ENCODE measurements at regions not wholly inside any gene's neighbourhood (a gene's known extent, or its start where the extent isn't known, plus 50 kb on each side); places are given as distances from the start of the nearest gene placed in this dataset.

DNA sequence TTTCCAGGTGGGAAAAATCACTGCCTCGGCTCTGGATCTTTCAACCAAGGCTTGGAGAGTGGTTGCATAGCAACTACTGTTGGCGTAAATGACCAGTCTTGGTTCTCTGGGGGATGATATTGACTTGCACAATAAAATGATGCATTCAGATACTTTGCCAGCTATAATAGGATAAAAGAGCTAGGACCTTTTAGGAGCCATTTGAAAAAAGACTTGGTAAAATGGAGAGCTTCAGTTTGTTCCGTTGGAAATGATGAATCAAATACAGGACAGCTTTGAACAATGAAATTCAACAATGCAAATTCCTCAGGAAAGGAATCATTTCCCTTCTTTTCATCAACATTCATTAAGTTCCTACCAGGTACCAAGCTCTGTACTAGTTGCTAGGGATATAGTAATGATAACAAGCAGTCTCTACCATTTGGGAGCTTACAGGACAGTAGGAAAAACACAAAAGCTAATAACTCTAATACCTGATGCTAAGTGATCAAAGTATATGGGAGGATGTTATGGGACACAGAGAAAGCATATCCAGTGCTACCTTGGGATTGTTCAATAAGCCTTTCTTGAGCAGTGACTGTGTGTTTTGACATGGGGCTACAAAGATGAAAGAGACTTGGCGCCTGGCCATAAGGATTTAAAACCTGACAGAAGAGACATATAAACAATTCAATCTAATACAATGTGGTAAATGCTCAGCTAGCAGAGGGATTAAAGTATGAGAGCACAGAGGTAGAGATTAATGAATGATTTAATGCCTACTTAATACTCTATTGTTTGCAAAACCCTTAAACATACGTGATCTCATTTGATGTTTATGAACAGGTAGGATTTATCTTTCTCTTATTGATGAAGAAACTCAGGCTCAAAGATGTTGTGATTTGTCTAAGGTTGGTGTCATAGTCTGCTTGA is 110.7 kb downstream of the QPCT start:
- intact Hi-C loops (cut with DNase I), result no loop called here
- DNase-seq, result no peak
- WGBS, 2 donors, result 39 to 50% methylated on average over 5 of the region's 5 CpGs
- TF ChIP-seq, protein P1, sequence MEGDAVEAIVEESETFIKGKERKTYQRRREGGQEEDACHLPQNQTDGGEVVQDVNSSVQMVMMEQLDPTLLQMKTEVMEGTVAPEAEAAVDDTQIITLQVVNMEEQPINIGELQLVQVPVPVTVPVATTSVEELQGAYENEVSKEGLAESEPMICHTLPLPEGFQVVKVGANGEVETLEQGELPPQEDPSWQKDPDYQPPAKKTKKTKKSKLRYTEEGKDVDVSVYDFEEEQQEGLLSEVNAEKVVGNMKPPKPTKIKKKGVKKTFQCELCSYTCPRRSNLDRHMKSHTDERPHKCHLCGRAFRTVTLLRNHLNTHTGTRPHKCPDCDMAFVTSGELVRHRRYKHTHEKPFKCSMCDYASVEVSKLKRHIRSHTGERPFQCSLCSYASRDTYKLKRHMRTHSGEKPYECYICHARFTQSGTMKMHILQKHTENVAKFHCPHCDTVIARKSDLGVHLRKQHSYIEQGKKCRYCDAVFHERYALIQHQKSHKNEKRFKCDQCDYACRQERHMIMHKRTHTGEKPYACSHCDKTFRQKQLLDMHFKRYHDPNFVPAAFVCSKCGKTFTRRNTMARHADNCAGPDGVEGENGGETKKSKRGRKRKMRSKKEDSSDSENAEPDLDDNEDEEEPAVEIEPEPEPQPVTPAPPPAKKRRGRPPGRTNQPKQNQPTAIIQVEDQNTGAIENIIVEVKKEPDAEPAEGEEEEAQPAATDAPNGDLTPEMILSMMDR (IDR thresholded peaks at IDR 0.05), result no peak
- Histone ChIP-seq H3K36me3 (no peaks in the 10 kb centered on the region), H3K4me1 (peaks cover 0 to 31% (median 19%) of the 10 kb centered on the region in 3 donors), H3K27ac (peak overlapping the region in 2 of 4 donors; percentile 3 to 22), H3K4me3 (no peak overlapping the region), H3K9me3 (no peaks in the 10 kb centered on the region), H3K27me3 (peaks cover 0 to 91% (median 0%) of the 10 kb centered on the region in 4 donors)

DNA sequence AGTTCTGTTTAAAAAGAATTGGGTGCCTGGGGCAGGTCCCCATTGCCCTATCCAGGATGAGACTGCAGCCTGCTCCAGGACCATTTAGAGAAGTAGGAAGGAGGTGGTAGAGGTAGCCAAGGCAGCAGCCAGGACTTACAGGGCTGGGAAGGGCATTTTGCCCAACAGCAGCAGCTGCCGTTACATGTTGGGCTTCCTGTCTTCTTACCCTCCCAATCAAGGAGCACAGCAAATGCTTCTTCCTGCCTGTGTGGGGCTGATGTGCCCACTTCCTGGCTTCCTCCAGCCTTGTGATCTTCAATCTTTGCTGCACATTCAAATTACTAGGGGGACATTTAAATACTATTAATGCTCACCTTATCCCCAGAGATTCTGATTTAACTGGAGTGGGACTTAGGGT is 112.0 kb downstream of the QPCT start:
- peak overlapping the region in 2 of 4 donors; percentile 11 to 22 for H3K27ac ChIP-seq
- H3K4me1 ChIP-seq, result peaks cover 0 to 36% (median 20%) of the 10 kb centered on the region in 3 donors
- peaks cover 0 to 90% (median 0%) of the 10 kb centered on the region in 4 donors for H3K27me3 ChIP-seq
- no peak for DNase-seq
- intact Hi-C loops (cut with DNase I), result no loop called here
- H3K9me3 ChIP-seq, result no peaks in the 10 kb centered on the region
- no peak overlapping the region for H3K4me3 ChIP-seq
- TF ChIP-seq POLR2A (IDR thresholded peaks at IDR 0.05), result no peak
- TF ChIP-seq, protein P1 (IDR thresholded peaks at IDR 0.05), result no peak
- no peaks in the 10 kb centered on the region for H3K36me3 ChIP-seq
- WGBS, 2 donors, result 0% methylated on average over 1 of the region's 1 CpG; no CpG with 5 or more reads in 1 of the 2 donors

DNA sequence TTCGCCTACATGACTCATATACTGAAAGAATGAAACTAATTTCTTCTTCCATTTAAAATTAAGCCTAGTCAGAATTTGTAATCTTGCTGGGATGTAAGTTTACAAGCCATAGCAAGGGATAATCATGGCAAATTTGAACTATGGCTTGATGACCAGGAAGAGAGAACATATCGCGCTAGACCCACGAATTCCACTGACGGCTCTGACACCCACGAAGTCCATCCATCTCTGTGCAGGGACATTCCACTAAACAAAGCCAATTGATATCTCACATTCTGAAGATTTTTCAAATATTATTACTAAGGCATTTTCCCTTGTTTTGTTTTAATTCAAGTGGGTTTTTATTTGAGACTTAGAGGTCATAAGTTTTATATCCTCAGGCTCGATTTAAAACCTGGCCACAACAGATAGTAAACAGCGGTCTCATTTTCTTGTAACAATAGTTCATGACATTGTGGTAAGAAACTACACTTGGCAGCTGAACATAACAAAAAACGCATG is 113.0 kb downstream of the QPCT start:
- no peak for TF ChIP-seq POLR2A (IDR thresholded peaks at IDR 0.05)
- TF ChIP-seq, protein P1 (IDR thresholded peaks at IDR 0.05), result no peak
- no peak for DNase-seq
- Histone ChIP-seq H3K4me1 (peaks cover 0 to 36% (median 20%) of the 10 kb centered on the region in 3 donors), H3K27ac (peak overlapping the region in 1 of 4 donors; percentile 11), H3K4me3 (no peak overlapping the region), H3K27me3 (peaks cover 0 to 90% (median 0%) of the 10 kb centered on the region in 4 donors), H3K36me3 (no peaks in the 10 kb centered on the region), H3K9me3 (no peaks in the 10 kb centered on the region)
- whole genome bisulfite sequencing, 2 donors, result 59% methylated on average over 9 of the region's 9 CpGs
- intact Hi-C loops (cut with DNase I), result no loop called here

DNA sequence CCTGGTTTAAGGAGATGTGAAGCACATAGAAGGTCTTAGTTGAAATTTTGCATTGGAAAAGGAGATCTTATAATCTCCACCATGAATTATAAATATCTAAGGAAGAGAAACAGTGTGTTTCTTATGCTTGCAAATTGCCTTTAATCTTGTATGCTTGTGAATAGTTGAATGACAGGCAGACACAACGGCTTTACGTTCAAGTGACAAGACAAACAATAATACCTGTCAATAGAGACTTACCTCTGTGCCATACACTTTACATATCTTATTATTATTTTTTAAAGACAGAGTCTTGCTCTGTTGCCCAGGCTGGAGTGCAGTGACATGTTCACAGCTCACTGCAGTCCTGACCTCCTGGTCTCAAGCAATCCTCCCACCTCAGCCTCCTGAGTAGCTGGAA is 113.7 kb downstream of the QPCT start:
- WGBS, 2 donors, result 86 to 94% methylated on average over 2 of the region's 2 CpGs
- no peak overlapping the region for H3K27ac ChIP-seq
- H3K27me3 ChIP-seq, result peaks cover 0 to 85% (median 0%) of the 10 kb centered on the region in 4 donors
- no peaks in the 10 kb centered on the region for H3K9me3 ChIP-seq
- intact Hi-C loops (cut with DNase I), result no loop called here
- H3K4me3 ChIP-seq, result no peak overlapping the region
- TF ChIP-seq POLR2A (IDR thresholded peaks at IDR 0.05), result no peak
- TF ChIP-seq, protein P1 (IDR thresholded peaks at IDR 0.05), result no peak
- no peak for DNase-seq
- H3K36me3 ChIP-seq, result no peaks in the 10 kb centered on the region
- H3K4me1 ChIP-seq, result peaks cover 0 to 36% (median 20%) of the 10 kb centered on the region in 3 donors
